Pons (tissue), 1 donor: ENCODE measurements at regions not wholly inside any gene's neighbourhood (a gene's known extent, or its start where the extent isn't known, plus 50 kb on each side); places are given as distances from the start of the nearest gene placed in this dataset.

Experiments used
- DNase-seq: peaks from one replicate; pipeline ENCODE4 v3.0.0-alpha.2; 2016; ENCODE audit warnings: low spot score

GRCh38 chr2:174668075-174668474, 70.5 kb upstream of the WIPF1 start:
- no peak for DNase-seq

GRCh38 chr2:174667250-174667860, 69.8 kb upstream of the WIPF1 start:
- DNase-seq, result no peak

- peak; percentile 89 for DNase-seq
These were observed 69.2 kb upstream of the WIPF1 start for GRCh38 chr2:174666845-174667244.

- peak; percentile 66 for DNase-seq
These were observed 68.7 kb upstream of the WIPF1 start for GRCh38 chr2:174666312-174666711.

- peak; percentile 53 for DNase-seq
These were observed 66.6 kb upstream of the WIPF1 start for GRCh38 chr2:174664084-174664759.

- peak; percentile 40 for DNase-seq
These were observed 65.9 kb upstream of the WIPF1 start for GRCh38 chr2:174663550-174663949.

GRCh38 chr2:174662859-174663258, 65.3 kb upstream of the WIPF1 start:
- no peak for DNase-seq

GRCh38 chr2:174662459-174662858, 64.9 kb upstream of the WIPF1 start:
- no peak for DNase-seq

- no peak for DNase-seq
These were observed 63.5 kb upstream of the WIPF1 start for GRCh38 chr2:174660984-174661675.

- DNase-seq, result no peak
These were observed 61.7 kb upstream of the WIPF1 start for GRCh38 chr2:174659069-174659900.

GRCh38 chr2:174656676-174657176, 59.1 kb upstream of the WIPF1 start:
- no peak for DNase-seq

GRCh38 chr2:174656035-174656434, 58.4 kb upstream of the WIPF1 start:
- DNase-seq, result no peak

GRCh38 chr2:174654419-174654941, 56.9 kb upstream of the WIPF1 start:
- DNase-seq, result no peak

- no peak for DNase-seq
These were observed 51.3 kb upstream of the WIPF1 start for GRCh38 chr2:174648896-174649295.
